GM21737 (cell line): ENCODE measurements at regions not wholly inside any gene's neighbourhood (a gene's known extent, or its start where the extent isn't known, plus 50 kb on each side); places are given as distances from the start of the nearest gene placed in this dataset.
A peak's percentile ranks its signal among the peaks of the same experiment; 100 is the strongest.

Experiments used
- ATAC-seq: cut with Tn5 transposase; IDR thresholded peaks from one replicate; pipeline ENCODE4 v1.9.1; 2021; ENCODE audit warnings: mild to moderate bottlenecking, moderate library complexity; ENCODE audit not compliant: unreplicated experiment

GRCh38 chr18:11324956-11325882 is 175.8 kb upstream of the PIEZO2 start:
- peak; percentile 88 for ATAC-seq

- no peak for ATAC-seq
Observed at GRCh38 chr18:11324510-11324909, 175.1 kb upstream of the PIEZO2 start.

- no peak for ATAC-seq
Observed at GRCh38 chr18:11323359-11323819, 174.0 kb upstream of the PIEZO2 start.

GRCh38 chr18:11322716-11323115 is 173.3 kb upstream of the PIEZO2 start:
- no peak for ATAC-seq

DNA sequence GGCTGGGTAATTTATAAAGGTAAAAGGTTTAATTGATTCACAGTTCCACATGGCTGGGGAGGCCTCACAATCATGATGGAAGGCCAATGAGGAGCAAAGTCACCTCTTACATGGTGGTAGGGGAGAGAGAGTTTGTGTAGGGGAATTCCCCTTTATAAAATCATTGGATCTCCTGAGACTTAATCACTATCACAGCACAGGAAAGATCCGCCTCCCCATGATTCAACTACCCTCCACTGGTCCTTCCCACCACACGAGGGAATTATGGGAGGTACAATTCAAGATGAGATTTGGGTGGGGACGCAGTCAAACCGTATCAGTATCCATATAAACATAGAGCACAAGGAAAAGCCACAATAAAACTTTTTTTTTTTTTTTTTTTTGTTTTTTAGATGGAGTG is 172.6 kb upstream of the PIEZO2 start:
- ATAC-seq: no peak

DNA sequence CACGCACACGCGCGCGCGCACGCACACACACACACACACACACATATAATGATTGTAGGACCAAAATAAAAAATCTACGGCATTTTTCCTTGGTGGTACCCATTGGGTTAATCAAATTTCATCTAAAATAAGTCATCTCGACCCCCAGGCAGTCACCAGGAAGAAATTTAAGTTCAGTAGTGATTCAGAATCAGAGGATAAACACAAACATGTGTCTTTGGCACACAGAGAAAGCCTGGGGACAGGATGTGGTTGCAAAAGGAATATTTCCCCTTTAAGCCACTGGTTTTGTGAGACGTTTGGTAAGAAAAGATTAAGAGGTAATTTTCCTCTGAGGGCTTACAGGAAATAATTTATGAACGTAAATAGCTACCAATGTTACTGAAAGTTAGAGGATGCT is 171.6 kb upstream of the PIEZO2 start:
- no peak for ATAC-seq

- no peak for ATAC-seq
Observed at GRCh38 chr18:11316546-11316945, 167.2 kb upstream of the PIEZO2 start.

DNA sequence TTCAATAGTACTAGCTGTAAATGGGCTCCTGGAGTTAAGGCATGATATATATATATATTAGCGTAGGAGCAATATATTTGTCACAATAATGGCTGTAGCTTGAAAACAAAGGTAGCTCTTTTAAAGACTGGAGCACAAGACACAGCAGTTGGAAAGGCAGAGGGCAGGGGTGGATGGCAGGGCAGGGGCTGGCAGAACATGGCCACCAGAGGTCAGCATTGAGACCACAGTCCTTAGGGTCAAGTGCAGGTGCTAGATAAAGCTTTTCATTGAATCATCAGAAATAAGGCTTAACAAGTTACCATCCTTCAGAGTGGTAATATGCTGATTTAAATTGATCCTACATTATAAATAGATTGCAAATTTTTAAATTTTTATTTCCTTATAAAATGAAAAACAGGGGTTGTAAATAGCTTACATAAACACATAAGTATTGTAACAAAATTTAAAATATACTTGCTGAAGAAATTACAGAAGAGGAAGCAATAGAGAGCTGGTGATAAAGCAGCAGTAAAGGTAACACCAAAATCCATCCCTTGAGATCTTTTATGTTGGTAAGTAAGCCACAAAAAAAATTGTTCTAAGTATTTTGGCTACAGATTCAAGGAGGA is 161.2 kb upstream of the PIEZO2 start:
- ATAC-seq: no peak

DNA sequence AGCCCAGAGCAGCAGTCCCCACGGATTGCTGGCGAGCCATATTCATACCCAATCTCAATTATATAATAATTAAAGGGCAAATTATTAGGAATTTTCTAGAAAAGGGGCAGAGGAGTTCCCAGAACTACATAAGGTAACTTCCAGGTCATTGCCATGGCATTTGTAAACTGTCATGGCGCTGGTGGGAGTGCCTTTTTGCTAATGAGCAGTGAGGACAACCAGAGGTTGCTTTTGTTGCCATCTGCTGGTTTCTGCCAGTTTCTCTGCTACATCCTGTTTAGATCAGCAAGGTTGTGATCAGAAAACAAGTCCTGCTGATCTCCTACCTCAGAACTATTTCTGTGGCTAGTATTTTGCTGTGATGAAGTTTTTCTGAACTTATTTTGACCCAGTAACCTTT is 159.8 kb upstream of the PIEZO2 start:
- no peak for ATAC-seq

GRCh38 chr18:11308499-11308898 is 159.1 kb upstream of the PIEZO2 start:
- ATAC-seq: no peak

DNA sequence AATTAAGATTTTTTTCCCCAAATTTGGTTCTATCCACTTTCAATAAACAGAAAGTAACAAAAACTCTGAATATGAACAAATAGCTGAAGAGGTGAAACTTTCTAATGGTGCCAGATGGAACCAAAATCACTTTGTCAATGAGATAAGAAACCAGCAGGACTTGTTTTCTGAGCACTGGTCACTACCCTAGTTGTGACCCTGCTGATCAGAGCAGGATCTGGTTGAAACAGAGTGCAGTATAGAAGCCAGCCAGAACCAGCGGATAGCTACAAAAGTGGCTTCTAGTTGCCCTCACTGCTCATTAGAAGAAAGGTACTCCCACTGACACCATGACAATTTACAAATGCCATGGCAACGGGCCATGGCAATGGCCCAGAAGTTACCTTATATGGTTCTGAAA is 158.3 kb upstream of the PIEZO2 start:
- ATAC-seq: no peak

DNA sequence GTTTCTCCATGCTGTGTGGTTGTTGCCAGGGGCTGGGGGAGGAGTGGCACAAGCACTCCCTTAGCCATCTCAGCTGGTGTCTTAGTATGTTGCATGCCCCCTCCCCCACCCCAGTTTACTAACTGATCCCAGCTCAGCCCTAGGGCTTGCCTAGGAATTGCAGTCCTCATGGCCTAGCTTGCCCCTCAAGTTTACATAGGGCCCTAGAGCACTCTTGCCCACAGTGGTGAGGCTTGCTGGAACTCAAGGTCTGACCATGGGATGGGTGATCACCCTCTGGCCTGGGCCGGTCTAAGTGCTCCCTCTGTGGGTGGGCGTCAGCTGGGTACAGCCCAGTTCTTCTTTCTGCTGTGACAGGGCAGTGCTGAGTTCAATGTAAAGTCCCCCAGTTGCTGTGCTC is 156.1 kb upstream of the PIEZO2 start:
- ATAC-seq: no peak

- no peak for ATAC-seq
Observed at GRCh38 chr18:11304928-11305327, 155.6 kb upstream of the PIEZO2 start.

GRCh38 chr18:11296946-11297345 is 147.6 kb upstream of the PIEZO2 start:
- no peak for ATAC-seq

- ATAC-seq: no peak
Observed at GRCh38 chr18:11293794-11294193, 144.4 kb upstream of the PIEZO2 start.

DNA sequence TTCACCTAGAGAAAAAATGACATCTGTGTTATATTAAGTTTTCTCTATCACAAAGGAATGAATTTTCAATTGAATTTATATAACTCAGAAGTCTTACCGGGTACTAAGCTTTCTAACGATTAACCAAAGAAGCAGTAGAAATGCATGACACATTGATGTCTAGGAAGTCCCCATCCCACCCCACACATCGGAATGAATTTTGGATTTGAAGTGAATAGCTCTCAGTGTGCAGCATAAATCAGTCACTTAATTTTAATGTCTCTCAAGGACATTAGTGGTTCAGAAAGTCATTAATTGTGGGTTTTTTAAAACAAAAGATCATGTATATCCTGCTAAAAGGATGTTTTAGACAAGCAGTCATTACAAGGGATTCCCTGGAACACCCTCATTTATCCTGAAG is 141.4 kb upstream of the PIEZO2 start:
- no peak for ATAC-seq

DNA sequence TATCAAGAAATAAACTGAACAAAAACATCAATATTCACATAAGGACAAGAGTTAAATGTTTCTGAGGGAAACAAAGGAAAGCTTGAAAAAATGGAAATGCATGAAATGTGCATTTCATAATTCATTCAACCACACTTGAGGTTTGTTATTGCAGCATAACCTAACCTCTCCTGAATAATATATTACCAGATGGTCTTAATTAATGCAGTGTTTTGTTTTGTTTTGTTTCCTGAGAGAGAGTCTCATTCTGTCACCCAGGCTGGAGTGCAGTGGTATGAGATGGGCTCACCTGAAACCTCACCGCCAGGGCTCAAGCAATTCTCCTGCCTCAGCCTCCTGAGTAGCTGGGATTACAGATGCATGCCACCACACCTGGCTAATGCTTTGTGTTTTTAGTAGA is 139.9 kb upstream of the PIEZO2 start:
- ATAC-seq: no peak

GRCh38 chr18:11288401-11288800 is 139.0 kb upstream of the PIEZO2 start:
- ATAC-seq: no peak

DNA sequence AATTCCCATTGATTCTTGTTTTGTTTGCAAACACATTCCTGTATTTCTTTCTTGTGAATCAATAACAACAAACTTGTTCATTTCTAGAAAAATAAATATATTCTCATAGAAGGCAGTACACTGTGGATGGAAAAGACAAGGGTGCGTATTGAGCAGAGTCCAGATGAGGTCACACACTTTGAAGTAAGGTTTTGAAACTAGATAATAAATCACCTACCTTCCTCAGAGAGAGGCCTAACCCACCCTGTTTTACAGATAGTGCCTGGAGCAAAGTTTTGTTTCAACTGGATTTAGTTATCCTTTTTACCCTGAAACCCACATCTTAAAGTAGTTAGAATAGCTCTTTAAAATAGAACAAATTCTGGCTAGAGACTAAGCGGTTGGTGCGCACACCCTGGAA is 137.1 kb upstream of the PIEZO2 start:
- ATAC-seq: no peak

DNA sequence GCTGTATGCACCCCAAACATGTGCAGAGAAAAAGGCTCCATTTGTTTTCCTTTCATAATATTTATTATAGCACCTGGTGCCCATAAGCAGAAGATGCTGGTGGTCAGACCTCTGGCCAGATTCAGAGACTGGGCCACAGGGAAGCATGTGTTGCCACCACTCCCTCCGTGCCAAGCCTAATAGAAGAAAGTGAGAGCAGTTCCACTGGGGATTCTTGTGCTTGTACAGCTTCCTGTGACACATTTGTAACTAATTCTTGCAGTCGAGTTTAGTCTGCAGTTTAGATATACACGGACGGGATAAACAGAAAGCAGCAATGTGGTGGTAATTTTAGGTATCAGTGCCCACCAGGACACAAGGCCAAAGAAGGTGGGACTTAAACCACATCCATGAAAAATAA is 135.4 kb upstream of the PIEZO2 start:
- no peak for ATAC-seq

DNA sequence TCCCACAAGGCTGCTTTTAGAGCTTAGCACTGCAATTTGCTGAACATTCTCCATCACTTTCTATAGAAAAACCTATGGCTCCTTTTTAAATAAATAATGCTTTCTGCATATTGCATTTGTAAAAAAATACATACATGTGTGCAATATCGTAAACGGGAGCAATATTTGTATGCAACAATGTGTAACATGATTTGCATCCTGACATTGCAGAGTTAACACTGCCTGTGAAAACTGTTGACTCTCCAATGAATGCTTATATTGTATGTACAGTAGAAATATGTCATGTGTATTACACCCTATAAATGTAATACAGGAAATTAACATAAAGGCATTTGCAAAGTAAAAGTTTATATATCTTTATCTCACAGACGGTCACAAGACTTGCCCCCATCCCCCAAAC is 135.0 kb upstream of the PIEZO2 start:
- no peak for ATAC-seq

- no peak for ATAC-seq
Observed at GRCh38 chr18:11283479-11284161, 134.3 kb upstream of the PIEZO2 start.
